SW480 (cell line): ENCODE measurements at regions not wholly inside any gene's neighbourhood (a gene's known extent, or its start where the extent isn't known, plus 50 kb on each side); places are given as distances from the start of the nearest gene placed in this dataset.
A peak's percentile ranks its signal among the peaks of the same experiment; 100 is the strongest.

Experiments used
- DNase-seq: peaks from one replicate; pipeline ENCODE4 v3.0.0-alpha.2; 2016; ENCODE audit warnings: low spot score

DNA sequence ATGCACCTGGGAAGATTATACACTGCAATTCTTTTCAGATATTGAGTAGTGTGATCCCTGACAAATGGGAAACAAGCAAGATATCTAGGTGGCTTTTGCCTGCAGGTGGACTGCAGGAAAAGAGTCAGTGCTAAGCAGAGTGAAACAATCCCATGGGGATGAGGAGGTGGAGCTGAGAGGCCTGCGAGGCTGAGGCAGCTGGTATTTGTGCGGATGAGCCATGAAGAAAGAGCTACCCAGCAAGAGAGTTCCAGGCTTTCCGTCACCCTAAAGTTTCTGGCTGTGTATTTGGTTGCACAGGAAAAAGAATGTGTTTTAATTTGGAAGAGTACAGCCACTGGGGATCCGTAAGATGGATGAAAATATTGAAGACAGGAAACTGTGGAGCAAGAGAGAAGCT is 714.1 kb upstream of the COBL start:
- DNase-seq: no peak

DNA sequence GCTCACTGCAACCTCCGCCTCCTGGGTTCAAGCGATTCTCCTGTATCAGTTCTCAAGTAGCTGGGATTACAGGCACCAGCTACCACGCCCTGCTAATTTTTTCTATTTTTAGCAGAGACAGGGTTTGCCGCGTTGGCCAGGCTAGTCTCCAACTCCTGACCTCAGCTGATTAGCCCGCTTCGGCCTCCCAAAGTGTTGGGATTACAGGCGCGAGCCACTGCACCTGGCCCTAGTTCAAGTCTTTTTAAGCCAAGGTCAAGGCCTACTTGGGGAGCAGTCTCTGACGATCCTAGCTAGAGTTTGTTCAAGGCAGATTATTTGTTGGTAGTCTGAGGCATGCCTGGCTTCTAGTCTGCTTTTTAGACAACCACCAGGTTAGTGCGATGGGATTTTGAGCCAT is 709.5 kb upstream of the COBL start:
- DNase-seq: no peak

DNA sequence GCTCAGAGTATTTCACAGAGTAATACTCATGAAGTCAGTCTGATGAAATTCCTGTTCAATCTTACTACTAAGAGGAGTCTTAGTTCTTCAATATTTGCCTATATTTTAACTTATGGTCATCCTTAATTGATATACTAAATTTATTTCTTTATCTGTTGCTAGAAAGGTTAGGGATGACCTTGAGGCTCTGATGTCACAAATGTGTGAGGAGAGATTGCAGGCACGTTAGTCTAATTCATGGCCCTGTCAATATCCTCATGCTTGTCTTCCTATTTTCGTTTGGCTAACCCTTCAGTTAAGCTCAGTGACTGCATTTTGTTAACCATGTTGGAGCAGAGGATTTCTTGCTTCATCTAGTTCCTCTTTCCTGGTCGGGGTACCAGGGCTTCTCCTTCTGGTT is 704.7 kb upstream of the COBL start:
- DNase-seq: no peak

DNA sequence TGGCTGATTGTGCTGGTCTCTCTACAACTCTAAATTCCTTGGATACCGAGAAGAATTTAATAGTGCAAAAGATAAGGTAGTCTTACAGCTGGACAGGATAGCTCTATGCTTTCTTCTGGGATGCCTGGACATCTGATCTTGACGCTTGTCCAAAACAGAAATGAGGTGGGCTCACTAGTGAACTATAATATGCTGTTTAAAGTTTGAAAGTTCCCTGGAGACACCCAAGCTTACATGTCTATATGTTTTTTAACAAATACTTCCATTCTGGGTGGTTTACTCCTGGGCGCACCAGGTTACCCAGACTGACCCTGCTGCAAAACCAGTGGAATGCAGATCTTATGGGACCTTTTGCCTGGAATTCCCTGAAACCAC is 702.1 kb upstream of the COBL start:
- no peak for DNase-seq

DNA sequence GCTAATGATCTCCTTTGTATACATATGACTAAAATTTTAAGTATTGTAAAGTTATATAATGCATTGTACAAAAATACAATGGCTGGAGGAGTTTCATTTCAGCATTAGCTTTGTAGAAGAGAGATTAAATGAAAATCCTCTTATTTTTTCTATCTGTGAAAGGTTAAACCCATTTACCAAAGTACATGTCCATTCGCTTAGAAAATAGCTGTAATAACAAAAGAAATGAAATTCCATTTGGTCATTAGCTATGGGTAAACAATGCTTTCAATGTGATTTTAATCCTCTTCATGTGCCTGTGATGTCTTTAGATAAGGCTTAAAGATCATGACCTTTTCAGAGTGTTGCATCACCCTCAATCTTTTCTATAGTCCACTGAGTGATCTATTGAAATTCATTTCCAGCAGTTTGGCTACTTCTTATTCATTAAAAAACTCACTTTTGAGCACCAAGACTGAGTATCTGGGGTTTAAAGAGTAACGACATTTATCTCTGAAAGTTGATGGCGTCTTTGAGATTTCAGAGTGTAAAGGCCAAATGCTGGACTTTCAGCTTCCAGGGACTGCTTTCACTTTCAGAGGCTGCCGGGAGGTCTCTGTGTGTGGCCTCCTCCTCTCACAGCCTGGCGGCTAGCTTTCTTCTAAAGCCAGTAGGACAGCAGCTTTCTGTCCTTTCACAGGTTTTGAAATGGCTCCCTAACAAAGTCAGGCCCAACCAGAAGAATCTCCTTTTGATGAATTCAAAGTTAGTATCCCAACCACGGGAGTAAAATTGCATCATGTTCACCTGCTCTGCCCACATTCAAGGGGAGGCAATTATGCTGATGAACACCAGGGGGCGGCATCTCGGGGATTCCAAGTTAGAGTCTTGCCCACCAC is 701.4 kb upstream of the COBL start:
- peak; percentile 67 for DNase-seq

DNA sequence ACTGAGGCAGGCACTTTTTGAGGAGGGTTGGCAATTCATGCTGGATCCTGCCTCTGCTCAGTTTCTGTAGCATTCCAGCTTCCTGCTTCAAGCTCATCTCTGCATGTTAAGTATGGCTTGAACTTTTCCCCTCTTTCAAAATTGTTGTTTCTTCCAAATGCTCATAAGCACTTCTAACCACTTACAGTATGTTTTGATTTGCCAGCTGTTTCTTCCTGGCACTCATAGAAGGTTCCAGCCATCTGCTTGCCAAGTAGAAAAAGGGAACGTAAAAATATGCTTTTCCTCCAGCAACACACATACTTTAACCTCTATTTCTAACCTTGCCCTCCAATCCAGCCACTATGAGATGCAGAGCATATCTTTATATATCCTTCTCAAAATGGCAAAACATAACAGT is 692.6 kb upstream of the COBL start:
- DNase-seq: no peak

DNA sequence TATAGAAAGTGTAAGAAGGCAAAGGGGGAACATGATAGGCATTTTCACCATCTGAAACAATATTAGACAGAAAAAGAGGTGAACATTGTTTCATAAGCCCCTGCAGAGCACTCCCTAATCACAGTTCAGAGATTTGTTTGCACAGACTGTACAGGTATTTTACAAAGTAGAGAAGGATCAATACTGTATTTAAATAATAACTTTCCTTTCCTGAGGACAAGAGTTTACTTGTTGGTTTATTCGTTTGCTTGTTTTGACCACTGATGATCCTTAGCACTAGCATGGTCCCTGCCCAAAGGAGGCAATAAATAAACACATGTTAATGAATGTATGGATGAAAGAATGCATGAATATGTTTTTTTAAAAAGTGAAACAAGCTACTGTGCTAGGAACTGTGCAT is 690.1 kb upstream of the COBL start:
- no peak for DNase-seq

DNA sequence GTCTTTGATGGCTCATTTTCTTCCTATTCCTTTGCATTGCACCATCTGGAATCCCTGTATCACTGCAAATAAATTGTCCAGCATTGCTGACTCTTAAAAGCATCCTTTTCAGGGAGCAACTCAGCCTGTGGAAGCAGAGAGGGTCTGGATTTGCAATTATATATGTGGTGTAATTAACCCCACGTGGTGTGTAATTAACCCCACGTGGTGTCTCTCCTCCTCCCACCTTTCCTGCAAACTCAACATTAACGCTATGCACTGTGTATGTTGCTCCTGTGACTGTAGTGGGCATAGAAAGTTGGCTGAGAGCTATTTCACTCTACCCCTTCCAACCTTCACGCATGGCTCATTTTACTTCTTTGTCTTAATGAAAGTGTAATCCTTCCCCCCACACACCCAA is 689.0 kb upstream of the COBL start:
- DNase-seq: no peak

DNA sequence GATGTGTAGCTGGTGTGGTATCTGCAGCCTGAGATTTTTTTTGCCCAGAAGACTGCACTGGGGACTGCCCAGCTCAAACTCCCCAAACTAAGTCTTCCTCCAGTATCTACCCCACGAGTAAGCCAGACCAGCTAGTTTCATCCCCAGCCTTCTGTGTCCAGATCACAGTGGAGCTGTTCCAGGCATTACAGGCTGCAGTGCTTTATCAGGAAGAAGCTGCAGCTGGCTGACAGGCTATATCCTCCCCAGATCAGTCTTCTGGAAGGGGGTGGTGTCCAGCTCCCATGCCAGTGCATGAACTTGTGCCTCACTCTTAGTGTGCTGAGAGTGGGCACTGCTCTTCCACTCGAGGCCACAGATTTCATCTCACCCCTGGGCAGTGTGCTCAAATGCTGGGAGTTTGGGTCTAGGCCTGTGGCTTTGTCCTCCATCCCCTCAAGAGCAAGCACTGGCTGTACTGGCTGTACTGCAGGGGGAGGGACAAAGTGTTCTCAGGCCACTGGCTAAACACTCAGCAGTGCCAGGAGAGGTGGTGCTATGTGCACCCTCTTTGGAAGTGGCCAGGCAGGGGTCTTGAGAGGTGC is 679.1 kb upstream of the COBL start:
- DNase-seq: no peak

DNA sequence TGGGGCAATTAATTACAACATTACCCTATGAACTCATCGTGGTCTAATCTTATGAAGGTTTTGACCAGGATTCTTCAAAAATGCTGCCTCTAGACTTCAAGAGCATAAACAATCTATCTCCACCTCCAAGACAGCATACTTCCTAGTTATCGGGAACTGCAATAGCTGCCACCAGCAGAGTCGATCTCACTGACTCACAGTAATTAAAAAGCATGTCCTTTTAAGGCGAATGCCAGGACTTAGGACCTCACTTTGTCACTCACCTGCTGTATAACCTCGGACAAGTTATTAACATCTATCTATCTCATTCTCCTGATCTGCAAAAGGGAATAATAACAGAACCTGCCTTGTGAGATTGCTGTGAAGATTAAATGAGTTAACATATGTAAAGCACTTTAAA is 666.0 kb upstream of the COBL start:
- peak; percentile 21 for DNase-seq

DNA sequence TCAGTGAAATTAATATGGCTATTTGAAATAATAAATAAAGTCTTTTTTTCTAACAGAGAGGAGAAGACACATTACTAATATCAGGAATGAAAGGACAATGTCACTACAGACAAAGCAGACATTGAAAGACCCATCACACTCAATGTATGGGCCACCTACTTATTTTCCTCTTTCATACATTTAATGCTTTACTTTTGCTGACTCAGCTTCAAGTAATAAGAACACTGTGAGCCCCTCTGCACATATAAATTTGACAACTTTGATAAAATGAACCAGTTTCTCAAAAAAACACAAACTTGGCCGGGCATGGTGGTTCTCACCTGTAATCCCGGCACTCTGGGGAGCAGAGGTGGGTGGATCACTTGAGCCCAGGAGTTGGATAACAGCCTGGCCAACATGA is 664.2 kb upstream of the COBL start:
- DNase-seq: no peak

DNA sequence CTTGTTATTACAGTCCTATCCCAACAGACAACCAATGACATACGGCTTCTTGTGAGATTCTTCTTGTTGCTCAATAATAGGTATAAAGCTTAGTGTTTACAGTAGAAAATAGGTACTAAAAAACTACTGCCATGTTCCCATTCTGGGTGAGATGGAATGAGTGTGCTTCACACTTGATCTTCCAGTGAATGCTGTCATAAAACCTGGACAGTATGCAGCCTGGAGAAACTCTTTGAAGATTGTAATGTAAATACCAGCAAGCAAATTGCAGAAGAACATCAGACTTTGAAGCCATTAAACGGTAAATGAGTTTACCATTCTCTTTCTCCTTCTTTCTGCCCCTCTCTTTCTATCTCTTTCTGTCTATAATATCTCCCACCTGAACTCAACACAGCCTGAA is 663.7 kb upstream of the COBL start:
- DNase-seq: no peak

DNA sequence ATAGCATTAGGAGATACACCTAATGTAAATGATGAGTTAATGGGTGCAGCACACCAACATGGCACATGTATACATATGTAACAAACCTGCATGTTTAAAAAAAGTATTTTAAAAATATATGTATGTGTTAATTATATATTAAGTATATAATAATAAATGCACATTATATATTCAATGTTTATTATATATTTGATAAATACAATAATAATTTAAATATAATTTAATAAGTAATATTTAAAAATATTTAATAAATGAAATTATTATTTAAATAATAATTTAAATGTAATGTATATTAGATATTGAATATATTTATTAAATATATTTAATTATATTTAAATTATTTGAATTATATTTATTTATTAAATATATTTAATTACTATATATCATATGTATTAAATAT is 661.3 kb upstream of the COBL start:
- DNase-seq: no peak

DNA sequence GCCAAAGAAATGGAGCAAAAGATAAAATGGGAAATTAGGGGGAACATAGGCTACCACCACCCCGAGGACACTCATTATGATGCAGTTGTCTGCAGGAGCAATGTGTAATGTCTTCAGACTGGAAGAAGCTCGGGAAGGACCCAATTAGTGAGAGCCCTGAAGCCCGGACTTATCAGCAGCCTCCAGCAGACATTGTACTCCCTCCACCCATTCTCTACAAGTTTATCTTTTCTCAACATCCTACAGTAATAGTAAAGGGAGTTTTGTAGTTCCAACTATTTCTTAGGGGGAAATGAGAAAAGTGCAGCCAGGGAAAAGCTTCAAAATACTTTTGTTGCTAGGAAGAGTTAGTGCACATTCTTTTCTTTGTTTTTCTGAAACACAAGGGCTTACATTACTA is 657.3 kb upstream of the COBL start:
- no peak for DNase-seq

DNA sequence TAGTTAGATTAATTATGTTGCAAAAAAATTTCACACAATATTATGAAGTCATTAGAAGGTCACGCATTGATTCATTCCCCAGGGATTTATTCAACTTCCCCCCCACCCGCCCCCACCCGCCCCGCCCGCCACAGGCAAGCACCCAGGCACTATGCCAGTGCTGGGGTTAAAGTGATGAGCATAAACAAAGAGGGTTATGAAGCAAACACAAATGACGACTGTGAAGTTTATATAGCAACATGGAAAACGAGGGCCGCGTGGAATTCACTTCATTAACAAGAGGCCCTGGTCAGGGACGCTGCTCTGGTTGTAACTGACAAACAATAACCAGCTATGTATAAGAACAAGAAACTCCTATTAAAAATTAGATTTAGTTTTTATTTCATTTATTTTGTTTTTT is 656.5 kb upstream of the COBL start:
- DNase-seq: no peak

DNA sequence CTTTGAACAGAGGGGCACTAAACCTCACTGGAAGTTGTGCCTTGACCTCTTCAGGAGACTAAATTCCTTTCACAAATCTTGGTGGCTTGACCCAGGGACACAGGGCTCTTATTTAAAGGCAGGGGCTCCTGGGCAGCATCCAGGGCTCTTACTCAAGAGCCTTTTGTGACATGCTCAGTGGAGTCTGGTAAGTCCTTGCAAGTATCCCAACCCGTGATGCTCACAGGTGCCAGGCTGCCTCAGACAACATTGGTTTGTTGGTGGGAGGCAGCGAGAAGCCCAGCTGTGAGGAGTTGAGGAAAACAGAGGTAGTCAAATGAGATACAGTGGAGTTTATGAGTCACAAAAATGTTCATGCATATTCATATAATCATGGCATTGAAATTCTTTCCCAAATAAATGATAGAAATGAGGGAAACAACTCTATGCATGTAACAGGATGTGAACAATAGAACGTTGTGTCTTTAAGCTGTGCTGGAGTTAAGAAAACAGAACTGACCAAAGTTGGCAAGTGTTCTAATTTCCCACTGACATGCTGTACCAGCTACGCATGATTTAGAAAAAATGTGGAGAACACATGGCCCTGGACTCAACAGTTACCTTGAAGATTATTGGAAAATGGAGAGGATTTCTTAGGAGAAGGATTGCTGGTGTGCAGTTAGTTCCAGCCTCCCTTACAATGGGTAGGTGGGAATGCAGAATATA is 654.5 kb upstream of the COBL start:
- no peak for DNase-seq

DNA sequence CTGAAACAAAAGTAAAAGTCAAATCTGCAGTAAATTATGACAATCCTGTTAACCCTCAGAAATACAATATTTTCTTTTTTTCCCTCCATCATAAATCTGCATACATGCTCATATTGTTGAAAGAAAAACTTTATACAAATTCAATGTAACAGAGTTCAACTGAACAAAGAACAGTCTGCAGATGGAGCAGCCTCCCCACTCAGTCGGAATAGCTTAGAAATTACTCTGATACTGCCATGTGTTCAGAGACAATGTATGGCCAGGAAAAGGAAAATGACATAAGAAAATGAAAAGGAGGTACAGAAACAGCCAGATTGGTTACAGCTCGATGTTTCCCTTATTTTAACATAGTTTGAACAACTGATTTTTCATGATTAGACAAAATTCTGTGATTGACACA is 651.9 kb upstream of the COBL start:
- DNase-seq: no peak

DNA sequence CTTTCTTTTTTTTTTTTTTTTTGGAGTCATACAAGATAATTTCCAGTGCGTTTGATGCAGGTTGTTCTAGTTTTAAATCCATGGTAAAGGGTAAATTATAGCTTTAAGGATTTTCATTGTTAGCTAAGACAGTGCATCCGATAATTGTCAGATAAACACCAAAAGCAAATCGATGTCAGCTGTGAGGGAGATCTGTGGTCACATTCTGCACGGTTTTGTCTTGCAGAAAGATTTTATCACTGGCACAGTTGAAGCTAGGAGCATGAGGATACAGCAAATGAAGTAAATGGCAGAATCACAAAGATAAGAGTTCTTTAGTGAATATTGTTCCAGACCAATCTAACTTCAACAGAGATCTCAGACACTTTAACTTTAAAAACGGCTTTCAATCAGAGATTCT is 648.8 kb upstream of the COBL start:
- DNase-seq: no peak

DNA sequence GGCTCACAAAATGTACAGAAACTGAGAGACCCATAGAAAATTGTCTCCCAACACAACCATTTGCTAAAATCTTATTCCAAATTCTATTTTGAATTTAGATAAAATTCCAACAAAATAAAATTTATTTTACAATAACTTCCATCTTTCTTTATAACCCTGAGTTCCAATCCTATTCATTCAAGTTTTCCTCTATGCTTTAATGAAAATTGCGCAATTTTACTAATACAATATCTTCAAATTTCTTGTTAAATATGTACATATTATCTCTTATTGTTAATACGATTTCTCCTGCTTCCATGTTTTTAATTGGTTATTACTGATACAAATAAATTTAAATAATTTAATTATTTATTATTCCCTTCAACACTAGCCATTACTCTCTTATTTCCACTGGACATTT is 645.2 kb upstream of the COBL start:
- DNase-seq: no peak

DNA sequence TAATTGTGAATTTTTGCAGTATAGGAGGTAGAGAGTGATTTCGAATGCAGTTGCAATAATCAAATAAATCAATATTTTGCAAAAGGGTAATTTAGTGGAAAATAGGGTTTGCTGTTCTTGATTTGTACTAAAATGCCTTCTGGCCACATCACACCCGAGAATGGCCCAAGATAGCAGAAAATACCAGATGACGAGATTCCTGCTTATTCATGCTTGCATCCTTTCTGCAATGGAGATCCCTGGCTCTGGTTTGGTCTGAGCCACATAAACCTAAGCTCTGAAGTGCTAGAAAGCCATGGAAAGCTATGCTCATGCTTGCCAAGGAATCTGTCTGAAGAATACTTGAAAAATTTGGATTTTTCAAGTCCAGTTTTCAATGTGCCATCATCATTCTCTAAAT is 634.2 kb upstream of the COBL start:
- no peak for DNase-seq

DNA sequence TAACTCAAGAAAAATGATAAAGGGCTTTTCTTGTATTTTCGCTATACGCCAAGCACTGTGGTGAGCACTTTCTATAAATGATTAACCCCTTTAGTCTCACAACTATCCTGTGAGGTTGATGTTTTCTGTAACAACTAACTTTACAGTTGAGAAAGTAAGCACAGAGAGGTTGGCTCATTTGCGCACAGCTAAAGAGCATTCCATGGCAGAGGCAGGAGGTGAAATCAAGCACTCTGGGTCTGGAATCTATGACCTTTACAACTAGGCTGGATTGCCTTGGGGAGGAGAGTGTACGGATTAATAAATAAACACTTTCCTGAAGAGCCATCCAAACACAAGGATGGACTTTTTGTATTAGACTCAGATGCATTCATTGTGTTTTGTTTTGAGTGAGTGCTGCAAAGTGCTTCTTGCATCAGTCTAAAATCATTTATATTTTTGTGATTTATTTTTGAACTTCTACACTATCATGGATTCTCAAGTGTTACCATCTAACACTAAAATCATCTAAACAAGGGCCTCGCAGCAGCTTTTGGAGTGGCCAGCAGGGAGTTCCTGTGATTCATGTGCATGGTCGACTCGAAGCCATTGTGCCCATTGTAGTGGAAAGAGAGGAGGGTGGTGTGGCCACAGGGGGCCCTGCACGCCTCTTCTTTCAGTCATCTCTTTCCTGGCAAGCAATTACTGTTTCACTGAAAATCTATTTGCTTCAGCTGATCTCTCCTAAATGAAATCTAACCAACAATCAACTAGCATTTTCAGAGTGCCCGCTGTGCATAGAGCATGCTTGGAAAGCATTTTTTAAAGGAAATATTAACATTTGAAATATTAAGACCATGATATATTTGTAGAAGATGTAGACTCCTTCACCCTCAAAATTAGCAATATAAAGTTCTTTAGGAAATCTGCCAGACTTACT is 633.4 kb upstream of the COBL start:
- DNase-seq: no peak

DNA sequence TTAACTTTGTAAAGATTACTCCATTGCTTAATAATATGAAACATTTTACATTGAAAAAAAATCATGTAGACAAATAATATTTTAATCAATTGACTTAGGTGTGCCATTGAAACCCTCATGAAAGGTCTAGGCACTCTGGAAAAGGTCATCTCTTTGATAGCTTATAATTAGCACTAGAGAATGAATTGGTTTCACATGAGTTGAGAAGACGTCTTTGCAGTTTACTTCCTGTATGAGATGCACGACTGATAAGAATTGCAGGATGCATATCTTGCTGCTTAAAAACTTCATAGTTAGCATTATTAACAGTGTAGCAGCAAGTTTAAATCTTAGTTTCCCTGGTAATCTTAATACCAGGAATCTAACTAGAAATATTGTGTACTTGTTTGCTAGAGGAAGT is 614.2 kb upstream of the COBL start:
- DNase-seq: no peak
